IMR-90 (cell line): ENCODE measurements at regions not wholly inside any gene's neighbourhood (a gene's known extent, or its start where the extent isn't known, plus 50 kb on each side); places are given as distances from the start of the nearest gene placed in this dataset.

Source experiments
- ATAC-seq: fragments of 200-7000 bp; cut with Tn5 transposase; 2 replicates; pipeline ENCODE4 v1.9.1; 2020; ENCODE audit warnings: low read depth, mild to moderate bottlenecking, moderate library complexity
- BruUV-seq: library from RNA; stranded (reverse); fragments of 400-500 nt; replicated peaks from 2 replicates; lab custom pipeline; 2021; lab: Mats Ljungman, UMichigan
- CTCF ChIA-PET: fragments of 300-600 bp; formaldehyde crosslinking; extraction: SDS; loops from one replicate; lab custom pipeline; 2021; ENCODE audit warnings: antibody characterized with exemption; lab: Yijun Ruan, JAX
- POLR2A ChIA-PET: fragments of 300-600 bp; sonication (Branson Sonifier 250); formaldehyde crosslinking; loops from one replicate; lab custom pipeline; 2022; ENCODE audit warnings: antibody characterized with exemption; ENCODE audit not compliant: unreplicated experiment; lab: Charles Lee
- DNase-seq: peaks from one replicate; pipeline ENCODE4 v3.0.0; 2013
- H2AFZ ChIP-seq: replicated peaks from 2 replicates; pipeline ENCODE3; 2013; ENCODE audit warnings: low read length, mild to moderate bottlenecking; ENCODE audit not compliant: poor library complexity
- H2AK5ac ChIP-seq: 2 replicates; pipeline ENCODE4 v1.6.1; 2013; ENCODE audit warnings: low read depth, low read length, inconsistent platforms
- H2AK9ac ChIP-seq: replicated peaks from 2 replicates; pipeline ENCODE3; 2013; ENCODE audit warnings: mild to moderate bottlenecking, low read depth, low read length, moderate library complexity; ENCODE audit not compliant: poor library complexity
- H2BK120ac ChIP-seq: 2 replicates; pipeline ENCODE4 v1.6.1; 2013; ENCODE audit warnings: low read depth, low read length, inconsistent platforms
- H2BK15ac ChIP-seq: 3 replicates; pipeline ENCODE4 v1.6.1; 2013; ENCODE audit warnings: low read depth, low read length, inconsistent platforms
- H2BK20ac ChIP-seq: 2 replicates; pipeline ENCODE4 v1.6.1; 2013; ENCODE audit warnings: low read depth, mild to moderate bottlenecking, inconsistent platforms, low read length, moderate library complexity
- H2BK5ac ChIP-seq: 2 replicates; pipeline ENCODE4 v1.6.1; 2013; ENCODE audit warnings: mild to moderate bottlenecking, low read depth, low read length, inconsistent platforms; ENCODE audit not compliant: poor library complexity, severe bottlenecking
- H3K14ac ChIP-seq: replicated peaks from 2 replicates; pipeline ENCODE4 v1.6.1; 2013; ENCODE audit warnings: low read depth, low read length, inconsistent platforms
- H3K18ac ChIP-seq: 2 replicates; pipeline ENCODE4 v1.6.1; 2013; ENCODE audit warnings: low read depth, low read length, control low read depth
- H3K23ac ChIP-seq: 2 replicates; pipeline ENCODE4 v1.6.1; 2013; ENCODE audit warnings: low read depth, low read length, inconsistent platforms
- H3K27ac ChIP-seq: 2 replicates; pipeline ENCODE4 v1.5.1; 2013; ENCODE audit warnings: mild to moderate bottlenecking, control low read depth, low read length; ENCODE audit not compliant: insufficient read depth
- H3K27me3 ChIP-seq: 2 replicates; pipeline ENCODE4 v1.6.1; 2013; ENCODE audit warnings: low read length; ENCODE audit not compliant: control insufficient read depth, insufficient read depth
- H3K36me3 ChIP-seq: 2 replicates; pipeline ENCODE4 v1.6.1; 2013; ENCODE audit warnings: low read length, mixed read lengths; ENCODE audit not compliant: control insufficient read depth, insufficient read depth
- H3K4ac ChIP-seq: 2 replicates; pipeline ENCODE4 v1.6.1; 2013; ENCODE audit warnings: low read depth, low read length, inconsistent platforms
- H3K4me1 ChIP-seq: 2 replicates; pipeline ENCODE4 v1.6.1; 2013; ENCODE audit warnings: low read length, mixed read lengths; ENCODE audit not compliant: control insufficient read depth, insufficient read depth
- H3K4me2 ChIP-seq: 2 replicates; pipeline ENCODE4 v1.6.1; 2013; ENCODE audit warnings: low read depth, mild to moderate bottlenecking, control low read depth, low read length, moderate library complexity
- H3K4me3 ChIP-seq: 2 replicates; pipeline ENCODE4 v1.5.1; 2013; ENCODE audit warnings: low read depth, mild to moderate bottlenecking, control low read depth, low read length, moderate library complexity; ENCODE audit not compliant: insufficient read depth
- H3K56ac ChIP-seq: 2 replicates; pipeline ENCODE4 v1.6.1; 2013; ENCODE audit warnings: low read length, inconsistent platforms; ENCODE audit not compliant: insufficient read depth; ENCODE audit errors: extremely low read depth
- H3K79me1 ChIP-seq, 2 experiments: 2 replicates each; pipeline ENCODE4 v1.6.1; 2013; ENCODE audit warnings: low read length in 2 of 2, inconsistent platforms in 1 of 2, low read depth in 1 of 2
- H3K9ac ChIP-seq: 2 replicates; pipeline ENCODE4 v1.6.1; 2013; ENCODE audit warnings: low read depth, low read length, control low read depth
- H3K9me1 ChIP-seq: 2 replicates; pipeline ENCODE4 v1.6.1; 2013; ENCODE audit warnings: low read length, inconsistent platforms; ENCODE audit not compliant: insufficient read depth
- H3K9me3 ChIP-seq: 2 replicates; pipeline ENCODE4 v1.6.1; 2013; ENCODE audit warnings: low read length; ENCODE audit not compliant: control insufficient read depth, insufficient read depth
- H4K20me1 ChIP-seq: 2 replicates; pipeline ENCODE4 v1.6.1; 2013; ENCODE audit warnings: low read length, inconsistent platforms; ENCODE audit not compliant: insufficient read depth
- H4K5ac ChIP-seq: 2 replicates; pipeline ENCODE4 v1.6.1; 2013; ENCODE audit warnings: mild to moderate bottlenecking, low read depth, low read length, control low read depth
- H4K8ac ChIP-seq, 2 experiments: 2 replicates each; pipeline ENCODE4 v1.6.1; 2013; ENCODE audit warnings: low read depth in 2 of 2, low read length in 2 of 2, control low read depth in 1 of 2, inconsistent platforms in 1 of 2
- H4K91ac ChIP-seq: 2 replicates; pipeline ENCODE4 v1.6.1; 2013; ENCODE audit warnings: low read depth, low read length, inconsistent platforms; ENCODE audit not compliant: insufficient read depth
- CEBPB ChIP-seq: IDR thresholded peaks from 2 replicates; pipeline ENCODE4 v1.6.1; 2012; ENCODE audit warnings: low read depth, low read length, improper control_type of control experiment
- MAZ ChIP-seq: IDR thresholded peaks from 2 replicates; pipeline ENCODE4 v1.6.1; 2012; ENCODE audit warnings: low read depth, mild to moderate bottlenecking, low read length, improper control_type of control experiment, moderate library complexity, borderline replicate concordance
- MXI1 ChIP-seq: IDR thresholded peaks from 2 replicates; pipeline ENCODE4 v1.6.1; 2012; ENCODE audit warnings: low read depth, mild to moderate bottlenecking, low read length, moderate library complexity, borderline replicate concordance
- RCOR1 ChIP-seq: IDR thresholded peaks from 2 replicates; pipeline ENCODE4 v1.6.1; 2012; ENCODE audit warnings: mild to moderate bottlenecking, low read length, improper control_type of control experiment; ENCODE audit not compliant: insufficient replicate concordance
- WGBS, 2 experiments: methylation state at CpG; one replicate each; pipeline versions ENCODE4 v1.1.5 to v1.1.7; 2013; ENCODE audit warnings: missing lambda C conversion rate in 2 of 2; ENCODE audit not compliant: insufficient read length in 1 of 2; ENCODE audit errors: extremely low coverage in 2 of 2; 5-methylcytosine and 5-hydroxymethylcytosine counted together
- dilution Hi-C: fragments of 300-500 bp; cut with HindIII; formaldehyde crosslinking; loops from one replicate; pipeline ENCODE4 v1.14.3; 2018; ENCODE audit warnings: low sequenced_read_pairs; ENCODE audit not compliant: unreplicated experiment
- in situ Hi-C: fragments of 300-500 bp; cut with MboI; formaldehyde crosslinking; loops from 3 replicates; pipeline ENCODE4 v1.14.3; 2019; ENCODE audit warnings: low sequenced_read_pairs, inconsistent platforms, mixed read lengths
- intact Hi-C: fragments of 100-400 bp; cut with micrococcal nuclease; formaldehyde crosslinking; loops from 2 replicates; pipeline ENCODE4 v1.10.0; 2022
- TF ChIP-seq, protein P1 (sequence below): fragments of 150-350 bp; IDR thresholded peaks from 2 replicates; pipeline ENCODE4 v1.6.1; 2016; ENCODE audit warnings: low read depth, mild to moderate bottlenecking, low read length, moderate library complexity, borderline replicate concordance

DNA sequence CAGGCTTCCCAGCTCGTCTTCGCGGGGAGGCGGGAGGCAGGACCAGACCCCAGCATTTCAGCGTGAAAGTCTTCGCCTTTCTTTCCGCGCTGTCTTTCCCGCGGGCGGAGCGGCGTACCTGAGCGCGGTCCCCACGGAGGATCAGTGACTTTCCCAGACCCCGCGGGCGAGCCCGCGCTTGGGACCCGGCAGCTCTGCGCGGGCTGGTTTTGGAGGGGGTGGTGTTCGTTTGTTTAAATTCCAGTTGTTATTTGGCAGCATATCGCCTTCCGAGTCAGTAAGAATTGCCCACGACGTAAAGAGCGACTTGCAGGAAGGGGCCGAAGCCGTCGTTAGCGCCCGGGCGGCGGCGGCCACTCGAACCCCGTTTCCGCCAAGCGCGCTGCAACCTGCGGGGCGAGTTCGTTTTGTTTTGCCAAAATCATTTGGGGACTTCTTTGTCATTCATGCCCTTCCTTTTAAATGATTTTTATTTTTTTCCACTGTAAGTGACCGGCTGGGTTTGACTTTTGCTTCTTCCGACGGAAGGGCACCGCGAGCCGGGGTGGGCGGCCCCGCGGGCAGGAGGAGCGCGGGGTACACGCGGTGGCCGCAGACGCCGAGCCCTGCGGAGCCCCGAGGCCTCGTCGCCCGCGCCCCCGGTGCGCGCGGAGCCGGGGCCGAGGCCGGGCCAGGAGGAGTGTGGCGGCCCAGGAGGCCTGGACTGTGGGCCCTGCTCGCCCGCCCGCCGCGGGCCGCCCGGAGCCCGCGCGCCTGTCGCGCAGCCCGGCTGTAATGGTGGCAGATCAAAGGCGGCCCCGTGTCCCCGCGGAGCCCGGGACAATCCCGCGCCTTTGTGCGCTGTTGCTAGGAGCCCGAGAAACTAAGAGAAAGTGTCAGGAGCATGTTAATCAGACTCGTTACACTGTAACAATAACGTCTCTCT, 75.9 kb downstream of the ZIC5 start:
- no peak overlapping the region for H4K91ac ChIP-seq
- H4K5ac ChIP-seq = no peak overlapping the region
- dilution Hi-C loops = no loop called here
- peaks cover 9% of the 10 kb centered on the region for H3K9me3 ChIP-seq
- in situ Hi-C loops = no loop called here
- H3K14ac ChIP-seq = no peak overlapping the region
- ChIA-PET POLR2A (no interaction called here), CTCF (no interaction called here)
- H2AK5ac ChIP-seq = no peak overlapping the region
- H2BK120ac ChIP-seq = no peak overlapping the region
- no peaks in the 10 kb centered on the region for H3K79me1 ChIP-seq
- H3K4ac ChIP-seq = no peak overlapping the region
- H3K4me2 ChIP-seq = no peak overlapping the region; the same call in 1 of the 2 replicates
- no peak overlapping the region for H3K56ac ChIP-seq
- no peaks in the 10 kb centered on the region for H3K4me1 ChIP-seq
- H2BK20ac ChIP-seq = no peak overlapping the region
- 5% methylated on average over 43 of the region's 100 CpGs; no CpG with 5 or more reads in 1 of the 2 experiments for WGBS, 2 experiments
- no peak for DNase-seq
- H2AK9ac ChIP-seq = no peak overlapping the region
- H3K9me1 ChIP-seq = no peaks in the 10 kb centered on the region
- H4K20me1 ChIP-seq = no peaks in the 10 kb centered on the region
- no peak overlapping the region for H2BK15ac ChIP-seq
- intact Hi-C loops = no loop called here
- H2AFZ ChIP-seq = no peak overlapping the region
- no peak overlapping the region for H3K4me3 ChIP-seq
- H2BK5ac ChIP-seq = no peak overlapping the region
- H4K8ac ChIP-seq = no peak overlapping the region
- ATAC-seq = no peak
- H3K23ac ChIP-seq = no peak overlapping the region
- peaks cover 68% of the 10 kb centered on the region for H3K27me3 ChIP-seq
- H3K18ac ChIP-seq = no peak overlapping the region
- H3K36me3 ChIP-seq = no peaks in the 10 kb centered on the region
- H3K9ac ChIP-seq = no peak overlapping the region
- no TSS peak for BruUV-seq
- no peak for TF ChIP-seq RCOR1
- TF ChIP-seq, protein P1, sequence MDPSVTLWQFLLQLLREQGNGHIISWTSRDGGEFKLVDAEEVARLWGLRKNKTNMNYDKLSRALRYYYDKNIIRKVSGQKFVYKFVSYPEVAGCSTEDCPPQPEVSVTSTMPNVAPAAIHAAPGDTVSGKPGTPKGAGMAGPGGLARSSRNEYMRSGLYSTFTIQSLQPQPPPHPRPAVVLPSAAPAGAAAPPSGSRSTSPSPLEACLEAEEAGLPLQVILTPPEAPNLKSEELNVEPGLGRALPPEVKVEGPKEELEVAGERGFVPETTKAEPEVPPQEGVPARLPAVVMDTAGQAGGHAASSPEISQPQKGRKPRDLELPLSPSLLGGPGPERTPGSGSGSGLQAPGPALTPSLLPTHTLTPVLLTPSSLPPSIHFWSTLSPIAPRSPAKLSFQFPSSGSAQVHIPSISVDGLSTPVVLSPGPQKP = no peak
- TF ChIP-seq CEBPB = no peak
- TF ChIP-seq MAZ = no peak
- TF ChIP-seq MXI1 = no peak
- H3K27ac ChIP-seq = no peak overlapping the region
